Transverse colon (tissue), 4 donors: ENCODE measurements at regions not wholly inside any gene's neighbourhood (a gene's known extent, or its start where the extent isn't known, plus 50 kb on each side); places are given as distances from the start of the nearest gene placed in this dataset.

Source experiments
- CTCF ChIP-seq, 5 experiments: fragments of 200-600 bp in 3 of 5; fragments of 450-650 bp in 2 of 5; sonication (generic) in 3 of 5; IDR thresholded peaks; 1 replicate in 2 of 5; 2 replicates in 3 of 5; pipeline ENCODE4 v1.5.1; 2016 to 2017; ENCODE audit warnings: antibody characterized with exemption in 5 of 5, inconsistent platforms in 3 of 5, mild to moderate bottlenecking in 2 of 5, moderate library complexity in 1 of 5
- POLR2A ChIP-seq: fragments of 450-650 bp; IDR thresholded peaks from one replicate; pipeline ENCODE4 v1.6.1; 2016; ENCODE audit warnings: antibody characterized with exemption, mild to moderate bottlenecking, moderate library complexity
- POLR2AphosphoS5 ChIP-seq, 3 donors: sonication (generic); formaldehyde crosslinking; IDR thresholded peaks; one replicate each; pipeline ENCODE4 v1.6.1; 2016; ENCODE audit warnings: antibody characterized with exemption in 3 of 3

- TF ChIP-seq CTCF (IDR thresholded peaks at IDR 0.05) (no peak), POLR2A (no peak), POLR2AphosphoS5 (IDR thresholded peaks at IDR 0.05) (no peak)
Measured at GRCh38 chr20:11509776-11510175, 407.9 kb upstream of the BTBD3 start.
